OCI-LY7 (cell line): ENCODE measurements at regions not wholly inside any gene's neighbourhood (a gene's known extent, or its start where the extent isn't known, plus 50 kb on each side); places are given as distances from the start of the nearest gene placed in this dataset.

Experiments used
- BruUV-seq: library from RNA; stranded (reverse); fragments of 400-500 nt; replicated peaks from 2 replicates; lab custom pipeline; 2021; lab: Mats Ljungman, UMichigan
- CTCF ChIA-PET: fragments of 300-600 bp; sonication (Branson Sonifier 250); formaldehyde crosslinking; loops from one replicate; lab custom pipeline; 2022; ENCODE audit warnings: antibody characterized with exemption; ENCODE audit not compliant: unreplicated experiment; lab: Charles Lee
- POLR2A ChIA-PET: fragments of 300-600 bp; sonication (Branson Sonifier 250); formaldehyde crosslinking; loops from one replicate; lab custom pipeline; 2022; ENCODE audit warnings: antibody characterized with exemption; lab: Charles Lee
- DNase-seq: peaks from one replicate; pipeline ENCODE4 v3.0.0-alpha.2; 2015; ENCODE audit warnings: low spot score
- H2AFZ ChIP-seq: fragments of 200-600 bp; sonication (generic), shearing (Covaris generic); 2 replicates; pipeline ENCODE4 v1.6.1; 2014; ENCODE audit warnings: mild to moderate bottlenecking, antibody characterized with exemption, low read length, moderate library complexity
- H3K27ac ChIP-seq: fragments of 200-600 bp; sonication (generic); 2 replicates; pipeline ENCODE4 v1.5.1; 2014; ENCODE audit warnings: mixed run types, low read depth, mild to moderate bottlenecking, moderate library complexity, low read length, inconsistent platforms; ENCODE audit not compliant: poor library complexity, severe bottlenecking
- H3K36me3 ChIP-seq: fragments of 200-600 bp; sonication (generic); 2 replicates; pipeline ENCODE4 v1.6.1; 2014; ENCODE audit warnings: mild to moderate bottlenecking, antibody characterized with exemption, low read length, moderate library complexity, mixed read lengths; ENCODE audit not compliant: insufficient read depth
- H3K4me1 ChIP-seq: fragments of 200-600 bp; sonication (generic); 2 replicates; pipeline ENCODE4 v1.5.1; 2014; ENCODE audit warnings: mild to moderate bottlenecking, low read length; ENCODE audit not compliant: insufficient read depth, poor library complexity, severe bottlenecking
- H3K4me2 ChIP-seq: fragments of 200-600 bp; sonication (generic); 2 replicates; pipeline ENCODE4 v1.6.1; 2014; ENCODE audit warnings: mild to moderate bottlenecking, low read length
- H3K4me3 ChIP-seq: fragments of 200-600 bp; sonication (generic); 2 replicates; pipeline ENCODE4 v1.5.1; 2014; ENCODE audit warnings: mild to moderate bottlenecking, low read depth, low read length; ENCODE audit not compliant: poor library complexity, severe bottlenecking
- H3K79me2 ChIP-seq: fragments of 200-600 bp; sonication (generic); 2 replicates; pipeline ENCODE4 v1.6.1; 2016; ENCODE audit warnings: low read depth, mild to moderate bottlenecking, low read length, moderate library complexity, mixed read lengths; ENCODE audit not compliant: insufficient read depth
- H3K9me2 ChIP-seq: fragments of 200-600 bp; sonication (generic); 2 replicates; pipeline ENCODE4 v1.6.1; 2016; ENCODE audit warnings: mild to moderate bottlenecking, low read length, mixed read lengths; ENCODE audit not compliant: insufficient read depth
- H3K9me3 ChIP-seq: fragments of 200-600 bp; sonication (generic); 2 replicates; pipeline ENCODE4 v1.6.1; 2014; ENCODE audit warnings: mild to moderate bottlenecking, mixed run types, low read length, mixed read lengths
- H4K20me1 ChIP-seq: fragments of 200-600 bp; sonication (generic); 2 replicates; pipeline ENCODE4 v1.6.1; 2014; ENCODE audit warnings: mild to moderate bottlenecking, antibody characterized with exemption, low read length, moderate library complexity, mixed read lengths; ENCODE audit not compliant: insufficient read depth
- EZH2phosphoT487 ChIP-seq: fragments of 200-600 bp; sonication (generic); IDR thresholded peaks from 2 replicates; pipeline ENCODE4 v1.6.1; 2018; ENCODE audit warnings: low read depth, borderline replicate concordance, mild to moderate bottlenecking, mixed run types, antibody characterized with exemption, low read length, moderate library complexity, mixed read lengths
- intact Hi-C: fragments of 100-400 bp; cut with micrococcal nuclease; formaldehyde crosslinking; loops from one replicate; pipeline ENCODE4 v1.10.0; 2022; ENCODE audit not compliant: unreplicated experiment
- TF ChIP-seq, protein P1 (sequence below): fragments of 200-600 bp; sonication (generic); conservative IDR thresholded peaks from 2 replicates; pipeline ENCODE4 v1.5.1; 2014; ENCODE audit warnings: mild to moderate bottlenecking, antibody characterized with exemption, low read length, moderate library complexity, mixed read lengths

DNA sequence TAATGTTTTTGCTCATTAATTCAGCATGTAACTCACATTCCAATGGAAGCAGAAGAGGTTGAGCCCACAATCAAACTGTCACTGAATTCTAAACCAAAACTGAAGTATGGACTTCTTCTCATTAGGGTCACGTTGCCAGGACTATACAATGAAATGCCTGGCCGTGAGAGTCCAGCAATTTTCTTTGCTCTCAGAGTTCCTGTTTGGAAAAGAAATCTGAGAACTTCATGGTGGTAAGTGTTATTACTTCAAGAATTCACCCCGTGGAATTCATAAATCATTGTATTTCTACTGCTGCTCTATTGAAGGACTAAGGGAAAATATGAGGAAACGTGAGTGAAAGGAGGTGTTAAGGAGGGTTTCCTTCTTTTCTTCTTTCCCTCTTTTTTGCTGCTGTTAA, 441.8 kb upstream of the AKR1E2 start:
- H4K20me1 ChIP-seq: no peaks in the 10 kb centered on the region
- H3K79me2 ChIP-seq: no peaks in the 10 kb centered on the region
- H3K4me1 ChIP-seq: no peaks in the 10 kb centered on the region
- H3K36me3 ChIP-seq: no peaks in the 10 kb centered on the region
- no peak overlapping the region for H3K27ac ChIP-seq
- ChIA-PET POLR2A (interaction anchor here (0.5 kb wide), 1 partner anchor 777 kb away, joined by 3 read pairs; no protein-coding TSS in a partner anchor), CTCF (no interaction called here)
- H3K4me2 ChIP-seq: no peak overlapping the region
- no peak overlapping the region for H2AFZ ChIP-seq
- H3K9me3 ChIP-seq: no peaks in the 10 kb centered on the region
- intact Hi-C loops: no loop called here
- H3K9me2 ChIP-seq: no peaks in the 10 kb centered on the region
- no peak for TF ChIP-seq EZH2phosphoT487
- TF ChIP-seq, protein P1, sequence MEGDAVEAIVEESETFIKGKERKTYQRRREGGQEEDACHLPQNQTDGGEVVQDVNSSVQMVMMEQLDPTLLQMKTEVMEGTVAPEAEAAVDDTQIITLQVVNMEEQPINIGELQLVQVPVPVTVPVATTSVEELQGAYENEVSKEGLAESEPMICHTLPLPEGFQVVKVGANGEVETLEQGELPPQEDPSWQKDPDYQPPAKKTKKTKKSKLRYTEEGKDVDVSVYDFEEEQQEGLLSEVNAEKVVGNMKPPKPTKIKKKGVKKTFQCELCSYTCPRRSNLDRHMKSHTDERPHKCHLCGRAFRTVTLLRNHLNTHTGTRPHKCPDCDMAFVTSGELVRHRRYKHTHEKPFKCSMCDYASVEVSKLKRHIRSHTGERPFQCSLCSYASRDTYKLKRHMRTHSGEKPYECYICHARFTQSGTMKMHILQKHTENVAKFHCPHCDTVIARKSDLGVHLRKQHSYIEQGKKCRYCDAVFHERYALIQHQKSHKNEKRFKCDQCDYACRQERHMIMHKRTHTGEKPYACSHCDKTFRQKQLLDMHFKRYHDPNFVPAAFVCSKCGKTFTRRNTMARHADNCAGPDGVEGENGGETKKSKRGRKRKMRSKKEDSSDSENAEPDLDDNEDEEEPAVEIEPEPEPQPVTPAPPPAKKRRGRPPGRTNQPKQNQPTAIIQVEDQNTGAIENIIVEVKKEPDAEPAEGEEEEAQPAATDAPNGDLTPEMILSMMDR: no peak
- H3K4me3 ChIP-seq: no peak overlapping the region
- BruUV-seq: no TSS peak
- DNase-seq: no peak

GRCh38 chr10:4383651-4384098, 442.3 kb upstream of the AKR1E2 start:
- H2AFZ ChIP-seq: no peak overlapping the region
- H3K4me1 ChIP-seq: no peaks in the 10 kb centered on the region
- BruUV-seq: no TSS peak
- ChIA-PET POLR2A (no interaction called here), CTCF (no interaction called here)
- intact Hi-C loops: no loop called here
- H3K4me2 ChIP-seq: no peak overlapping the region
- H3K27ac ChIP-seq: no peak overlapping the region
- H3K9me3 ChIP-seq: no peaks in the 10 kb centered on the region
- H3K36me3 ChIP-seq: no peaks in the 10 kb centered on the region
- H3K79me2 ChIP-seq: no peaks in the 10 kb centered on the region
- no peak for TF ChIP-seq EZH2phosphoT487
- TF ChIP-seq, protein P1: no peak
- H4K20me1 ChIP-seq: no peaks in the 10 kb centered on the region
- no peak for DNase-seq
- no peaks in the 10 kb centered on the region for H3K9me2 ChIP-seq
- no peak overlapping the region for H3K4me3 ChIP-seq

GRCh38 chr10:4382811-4383210, 443.2 kb upstream of the AKR1E2 start:
- CTCF ChIA-PET: no interaction called here
- H3K9me3 ChIP-seq: no peaks in the 10 kb centered on the region
- H3K79me2 ChIP-seq: no peaks in the 10 kb centered on the region
- DNase-seq: no peak
- H3K4me3 ChIP-seq: no peak overlapping the region
- no peak overlapping the region for H2AFZ ChIP-seq
- no peaks in the 10 kb centered on the region for H3K4me1 ChIP-seq
- no peak for TF ChIP-seq EZH2phosphoT487
- TF ChIP-seq, protein P1: no peak
- no peak overlapping the region for H3K4me2 ChIP-seq
- POLR2A ChIA-PET: interaction anchor here (0.6 kb wide), 2 partner anchors 608 to 992 kb away, joined by 3 read pairs; no protein-coding TSS in a partner anchor
- H3K36me3 ChIP-seq: no peaks in the 10 kb centered on the region
- no peak overlapping the region for H3K27ac ChIP-seq
- intact Hi-C loops: no loop called here
- no peaks in the 10 kb centered on the region for H4K20me1 ChIP-seq
- no TSS peak for BruUV-seq
- H3K9me2 ChIP-seq: no peaks in the 10 kb centered on the region
